Karpas-422 (cell line): ENCODE measurements at regions not wholly inside any gene's neighbourhood (a gene's known extent, or its start where the extent isn't known, plus 50 kb on each side); places are given as distances from the start of the nearest gene placed in this dataset.

ENCODE experiments used
- DNase-seq: peaks from one replicate; pipeline ENCODE4 v3.0.0-alpha.2; 2015
- H2AFZ ChIP-seq: fragments of 200-600 bp; sonication (generic); 2 replicates; pipeline ENCODE4 v1.6.1; 2014; ENCODE audit warnings: antibody characterized with exemption, low read length, mixed read lengths
- H3K27ac ChIP-seq: fragments of 200-600 bp; sonication (generic); 2 replicates; pipeline ENCODE4 v1.5.1; 2014; ENCODE audit warnings: mild to moderate bottlenecking, low read length, moderate library complexity
- H3K27me3 ChIP-seq: fragments of 200-600 bp; sonication (generic); 2 replicates; pipeline ENCODE4 v1.6.1; 2014; ENCODE audit warnings: low read length, mixed read lengths
- H3K36me3 ChIP-seq: fragments of 200-600 bp; sonication (generic); 2 replicates; pipeline ENCODE4 v1.6.1; 2014; ENCODE audit warnings: low read length, mixed read lengths; ENCODE audit not compliant: insufficient read depth
- H3K4me1 ChIP-seq: fragments of 200-600 bp; sonication (generic); 2 replicates; pipeline ENCODE4 v1.6.1; 2014; ENCODE audit warnings: mild to moderate bottlenecking, low read length, mixed read lengths
- H3K4me2 ChIP-seq: fragments of 200-600 bp; sonication (generic); 2 replicates; pipeline ENCODE4 v1.6.1; 2014; ENCODE audit warnings: low read length, low read depth, mild to moderate bottlenecking; ENCODE audit not compliant: poor library complexity, severe bottlenecking
- H3K4me3 ChIP-seq: fragments of 200-600 bp; sonication (generic); 2 replicates; pipeline ENCODE4 v1.5.1; 2014; ENCODE audit warnings: mild to moderate bottlenecking, antibody characterized with exemption, low read length, mixed read lengths
- H3K79me2 ChIP-seq: fragments of 200-600 bp; sonication (generic); 2 replicates; pipeline ENCODE4 v1.6.1; 2014; ENCODE audit warnings: mild to moderate bottlenecking, low read length, mixed read lengths
- H3K9ac ChIP-seq: fragments of 200-600 bp; sonication (generic); 2 replicates; pipeline ENCODE4 v1.6.0; 2014; ENCODE audit warnings: low read length
- H3K9me2 ChIP-seq: fragments of 200-600 bp; sonication (generic), shearing (Covaris generic); replicated peaks from 2 replicates; pipeline ENCODE4 v1.6.0; 2014; ENCODE audit warnings: mild to moderate bottlenecking, low read length, moderate library complexity; ENCODE audit not compliant: insufficient read depth
- H3K9me3 ChIP-seq: fragments of 300-700, 200-600 bp; sonication (generic); 2 replicates; pipeline ENCODE4 v1.6.1; 2014; ENCODE audit warnings: low read length, mixed read lengths
- H4K20me1 ChIP-seq: fragments of 200-600 bp; sonication (generic); 2 replicates; pipeline ENCODE4 v1.6.1; 2014; ENCODE audit warnings: mild to moderate bottlenecking, antibody characterized with exemption, low read length, low read depth; ENCODE audit not compliant: insufficient read depth

GRCh38 chr1:190847166-190847565, 369.5 kb upstream of the BRINP3 start:
- Histone ChIP-seq H3K36me3 (no peaks in the 10 kb centered on the region), H2AFZ (no peak overlapping the region), H3K27ac (no peak overlapping the region), H3K9me2 (no peaks in the 10 kb centered on the region), H3K9me3 (peaks cover 6% of the 10 kb centered on the region; the same call in 1 of the 2 replicates), H3K79me2 (no peaks in the 10 kb centered on the region), H3K9ac (no peak overlapping the region), H3K4me3 (no peak overlapping the region), H3K27me3 (no peaks in the 10 kb centered on the region), H4K20me1 (no peaks in the 10 kb centered on the region), H3K4me2 (no peak overlapping the region), H3K4me1 (no peaks in the 10 kb centered on the region)
- DNase-seq: no peak

GRCh38 chr1:190849346-190849745, 371.7 kb upstream of the BRINP3 start:
- Histone ChIP-seq H3K9me3 (peaks cover 10% of the 10 kb centered on the region; the same call in 1 of the 2 replicates), H3K4me2 (no peak overlapping the region), H2AFZ (no peak overlapping the region), H3K27me3 (no peaks in the 10 kb centered on the region), H3K9me2 (no peaks in the 10 kb centered on the region), H3K4me1 (no peaks in the 10 kb centered on the region), H3K27ac (no peak overlapping the region), H3K36me3 (no peaks in the 10 kb centered on the region), H3K79me2 (no peaks in the 10 kb centered on the region), H3K9ac (no peak overlapping the region), H3K4me3 (no peak overlapping the region), H4K20me1 (no peaks in the 10 kb centered on the region)
- no peak for DNase-seq

- no peak overlapping the region for H3K9ac ChIP-seq
- H3K79me2 ChIP-seq: no peaks in the 10 kb centered on the region
- H3K4me1 ChIP-seq: no peaks in the 10 kb centered on the region
- H3K4me3 ChIP-seq: no peak overlapping the region
- no peak overlapping the region for H3K27ac ChIP-seq
- H2AFZ ChIP-seq: no peak overlapping the region
- H3K9me2 ChIP-seq: no peaks in the 10 kb centered on the region
- H3K36me3 ChIP-seq: no peaks in the 10 kb centered on the region
- H3K9me3 ChIP-seq: peaks cover 12% of the 10 kb centered on the region; the same call in 1 of the 2 replicates
- H4K20me1 ChIP-seq: no peaks in the 10 kb centered on the region
- DNase-seq: no peak
- no peaks in the 10 kb centered on the region for H3K27me3 ChIP-seq
- no peak overlapping the region for H3K4me2 ChIP-seq
Observed at GRCh38 chr1:190852611-190853010, 374.9 kb upstream of the BRINP3 start.

GRCh38 chr1:190858140-190858539, 380.5 kb upstream of the BRINP3 start:
- Histone ChIP-seq H3K4me2 (no peak overlapping the region), H3K9ac (no peak overlapping the region), H3K4me3 (no peak overlapping the region), H3K9me3 (peaks cover 20% of the 10 kb centered on the region), H3K9me2 (no peaks in the 10 kb centered on the region), H3K27ac (no peak overlapping the region), H4K20me1 (no peaks in the 10 kb centered on the region), H2AFZ (no peak overlapping the region), H3K4me1 (no peaks in the 10 kb centered on the region), H3K79me2 (no peaks in the 10 kb centered on the region), H3K27me3 (no peaks in the 10 kb centered on the region), H3K36me3 (no peaks in the 10 kb centered on the region)
- DNase-seq: no peak

GRCh38 chr1:190864013-190864641, 386.5 kb upstream of the BRINP3 start:
- no peak overlapping the region for H2AFZ ChIP-seq
- no peaks in the 10 kb centered on the region for H3K79me2 ChIP-seq
- no peaks in the 10 kb centered on the region for H3K4me1 ChIP-seq
- peaks cover 19% of the 10 kb centered on the region for H3K9me3 ChIP-seq
- DNase-seq: no peak
- H3K36me3 ChIP-seq: no peaks in the 10 kb centered on the region
- H3K4me3 ChIP-seq: no peak overlapping the region
- no peak overlapping the region for H3K27ac ChIP-seq
- H4K20me1 ChIP-seq: no peaks in the 10 kb centered on the region
- no peak overlapping the region for H3K4me2 ChIP-seq
- no peaks in the 10 kb centered on the region for H3K27me3 ChIP-seq
- H3K9me2 ChIP-seq: no peaks in the 10 kb centered on the region
- H3K9ac ChIP-seq: no peak overlapping the region

- Histone ChIP-seq H3K79me2 (no peaks in the 10 kb centered on the region), H2AFZ (no peak overlapping the region), H3K9me3 (peaks cover 13% of the 10 kb centered on the region; the same call in 1 of the 2 replicates), H3K4me1 (no peaks in the 10 kb centered on the region), H3K27ac (no peak overlapping the region), H4K20me1 (no peaks in the 10 kb centered on the region), H3K9me2 (no peaks in the 10 kb centered on the region), H3K4me3 (no peak overlapping the region), H3K27me3 (no peaks in the 10 kb centered on the region), H3K4me2 (no peak overlapping the region), H3K36me3 (no peaks in the 10 kb centered on the region), H3K9ac (no peak overlapping the region)
- DNase-seq: no peak
Observed at GRCh38 chr1:190880352-190880751, 402.7 kb upstream of the BRINP3 start.

- H3K27me3 ChIP-seq: no peaks in the 10 kb centered on the region
- no peaks in the 10 kb centered on the region for H4K20me1 ChIP-seq
- H3K4me1 ChIP-seq: no peaks in the 10 kb centered on the region
- H3K79me2 ChIP-seq: no peaks in the 10 kb centered on the region
- DNase-seq: no peak
- no peak overlapping the region for H3K4me3 ChIP-seq
- H3K9me3 ChIP-seq: peaks cover 8% of the 10 kb centered on the region; the same call in 1 of the 2 replicates
- no peak overlapping the region for H2AFZ ChIP-seq
- no peak overlapping the region for H3K9ac ChIP-seq
- H3K9me2 ChIP-seq: no peaks in the 10 kb centered on the region
- no peak overlapping the region for H3K4me2 ChIP-seq
- H3K27ac ChIP-seq: no peak overlapping the region
- no peaks in the 10 kb centered on the region for H3K36me3 ChIP-seq
Observed at GRCh38 chr1:190881064-190881463, 403.4 kb upstream of the BRINP3 start.

GRCh38 chr1:190897233-190897632, 419.6 kb upstream of the BRINP3 start:
- Histone ChIP-seq H3K36me3 (no peaks in the 10 kb centered on the region), H3K4me1 (no peaks in the 10 kb centered on the region), H3K9me3 (peaks cover 28% of the 10 kb centered on the region), H3K27ac (no peak overlapping the region), H3K27me3 (no peaks in the 10 kb centered on the region), H3K4me3 (no peak overlapping the region), H2AFZ (no peak overlapping the region), H3K9me2 (no peaks in the 10 kb centered on the region), H3K4me2 (no peak overlapping the region), H4K20me1 (no peaks in the 10 kb centered on the region), H3K9ac (no peak overlapping the region), H3K79me2 (no peaks in the 10 kb centered on the region)
- no peak for DNase-seq
